ENCODE measurements at regions not wholly inside any gene's neighbourhood (a gene's known extent, or its start where the extent isn't known, plus 50 kb on each side); places are given as distances from the start of the nearest gene placed in this dataset.
"Not testable (repeated sequence)": the region's sequence is repeated elsewhere in the genome, so short reads cannot be mapped to it uniquely, and the experiment has no call there.

DNA sequence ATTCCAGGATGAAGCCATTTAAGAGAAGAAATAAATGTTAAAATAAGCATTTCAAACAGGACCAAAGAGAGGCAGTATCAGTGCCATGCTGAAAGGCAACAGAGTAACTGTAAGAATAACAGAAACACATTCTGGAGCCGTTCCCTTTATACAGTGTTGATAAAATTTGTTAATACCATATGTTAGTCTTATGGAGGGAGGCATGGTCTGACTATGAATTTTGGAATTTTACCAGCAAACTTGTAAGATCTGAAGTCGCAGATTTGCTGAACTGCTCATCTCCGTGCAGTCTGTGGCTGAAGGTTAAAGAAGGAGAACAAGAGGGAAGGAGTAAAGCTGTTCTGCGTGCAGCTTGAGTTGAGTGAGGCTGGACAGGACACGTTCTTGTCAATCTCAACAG, 508.4 kb downstream of the NFIB start:
- no peaks in the 10 kb centered on the region for H3K27me3 ChIP-seq (ENCODE audit: insufficient read depth, low read length)
- no peaks in the 10 kb centered on the region for H3K9me2 ChIP-seq (ENCODE audit: low read depth, low read length)
- H3F3A ChIP-seq (ENCODE audit: insufficient read depth, low read length): no peaks in the 10 kb centered on the region
- no peaks in the 10 kb centered on the region for H3K79me2 ChIP-seq (ENCODE audit: insufficient read depth, low read length)
- no peak overlapping the region for H3K9ac ChIP-seq (ENCODE audit: low read length)
- H3K4me3 ChIP-seq (ENCODE audit: low read depth, low read length, poor library complexity, severe bottlenecking): no peak overlapping the region
- TF ChIP-seq EZH2 (IDR thresholded peaks at IDR 0.05; ENCODE audit: borderline replicate concordance, low read length): no peak
- TF ChIP-seq, protein P1, sequence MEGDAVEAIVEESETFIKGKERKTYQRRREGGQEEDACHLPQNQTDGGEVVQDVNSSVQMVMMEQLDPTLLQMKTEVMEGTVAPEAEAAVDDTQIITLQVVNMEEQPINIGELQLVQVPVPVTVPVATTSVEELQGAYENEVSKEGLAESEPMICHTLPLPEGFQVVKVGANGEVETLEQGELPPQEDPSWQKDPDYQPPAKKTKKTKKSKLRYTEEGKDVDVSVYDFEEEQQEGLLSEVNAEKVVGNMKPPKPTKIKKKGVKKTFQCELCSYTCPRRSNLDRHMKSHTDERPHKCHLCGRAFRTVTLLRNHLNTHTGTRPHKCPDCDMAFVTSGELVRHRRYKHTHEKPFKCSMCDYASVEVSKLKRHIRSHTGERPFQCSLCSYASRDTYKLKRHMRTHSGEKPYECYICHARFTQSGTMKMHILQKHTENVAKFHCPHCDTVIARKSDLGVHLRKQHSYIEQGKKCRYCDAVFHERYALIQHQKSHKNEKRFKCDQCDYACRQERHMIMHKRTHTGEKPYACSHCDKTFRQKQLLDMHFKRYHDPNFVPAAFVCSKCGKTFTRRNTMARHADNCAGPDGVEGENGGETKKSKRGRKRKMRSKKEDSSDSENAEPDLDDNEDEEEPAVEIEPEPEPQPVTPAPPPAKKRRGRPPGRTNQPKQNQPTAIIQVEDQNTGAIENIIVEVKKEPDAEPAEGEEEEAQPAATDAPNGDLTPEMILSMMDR (IDR thresholded peaks at IDR 0.05; ENCODE audit: low read length): no peak
- H4K20me1 ChIP-seq (ENCODE audit: insufficient read depth, low read length): no peaks in the 10 kb centered on the region
- H3K4me1 ChIP-seq (ENCODE audit: insufficient read depth, low read length, severe bottlenecking): no peaks in the 10 kb centered on the region
- H3K27ac ChIP-seq (ENCODE audit: low read depth, low read length, poor library complexity, severe bottlenecking): no peak overlapping the region
- H3K36me3 ChIP-seq (ENCODE audit: insufficient read depth, low read length): no peaks in the 10 kb centered on the region
- H2AFZ ChIP-seq (ENCODE audit: low read length): no peak overlapping the region
- no peaks in the 10 kb centered on the region for H3K9me3 ChIP-seq (ENCODE audit: low read length)
- no peak overlapping the region for H3K4me2 ChIP-seq (ENCODE audit: low read length)

DNA sequence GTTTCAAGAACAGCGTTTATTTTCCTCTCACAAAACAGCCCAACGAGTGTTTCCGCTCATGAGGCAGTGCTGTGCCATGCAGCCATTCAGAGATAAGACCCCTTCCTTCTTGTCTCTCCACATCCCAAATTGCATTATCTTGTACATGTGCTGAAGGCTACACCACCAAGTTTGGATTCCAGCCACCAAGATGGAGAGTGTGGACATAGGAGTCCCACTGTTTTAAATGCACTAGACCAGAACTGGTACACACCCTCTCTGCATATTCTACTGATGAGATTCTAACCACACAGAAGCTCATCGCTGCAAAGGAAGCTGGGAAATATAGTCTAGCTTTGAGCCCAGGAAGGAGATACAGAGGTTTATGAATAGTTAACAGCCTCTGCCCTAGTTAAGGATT, 509.4 kb downstream of the NFIB start:
- no peak for TF ChIP-seq EZH2 (IDR thresholded peaks at IDR 0.05; ENCODE audit: borderline replicate concordance, low read length)
- TF ChIP-seq, protein P1 (IDR thresholded peaks at IDR 0.05; ENCODE audit: low read length): no peak
- H3F3A ChIP-seq (ENCODE audit: insufficient read depth, low read length): no peaks in the 10 kb centered on the region
- no peak overlapping the region for H3K4me2 ChIP-seq (ENCODE audit: low read length)
- no peak overlapping the region for H3K4me3 ChIP-seq (ENCODE audit: low read depth, low read length, poor library complexity, severe bottlenecking)
- no peaks in the 10 kb centered on the region for H4K20me1 ChIP-seq (ENCODE audit: insufficient read depth, low read length)
- no peaks in the 10 kb centered on the region for H3K27me3 ChIP-seq (ENCODE audit: insufficient read depth, low read length)
- no peak overlapping the region for H2AFZ ChIP-seq (ENCODE audit: low read length)
- H3K9ac ChIP-seq (ENCODE audit: low read length): no peak overlapping the region
- no peaks in the 10 kb centered on the region for H3K9me3 ChIP-seq (ENCODE audit: low read length)
- no peaks in the 10 kb centered on the region for H3K9me2 ChIP-seq (ENCODE audit: low read depth, low read length)
- H3K79me2 ChIP-seq (ENCODE audit: insufficient read depth, low read length): no peaks in the 10 kb centered on the region
- H3K36me3 ChIP-seq (ENCODE audit: insufficient read depth, low read length): no peaks in the 10 kb centered on the region
- H3K4me1 ChIP-seq (ENCODE audit: insufficient read depth, low read length, severe bottlenecking): no peaks in the 10 kb centered on the region
- no peak overlapping the region for H3K27ac ChIP-seq (ENCODE audit: low read depth, low read length, poor library complexity, severe bottlenecking)

DNA sequence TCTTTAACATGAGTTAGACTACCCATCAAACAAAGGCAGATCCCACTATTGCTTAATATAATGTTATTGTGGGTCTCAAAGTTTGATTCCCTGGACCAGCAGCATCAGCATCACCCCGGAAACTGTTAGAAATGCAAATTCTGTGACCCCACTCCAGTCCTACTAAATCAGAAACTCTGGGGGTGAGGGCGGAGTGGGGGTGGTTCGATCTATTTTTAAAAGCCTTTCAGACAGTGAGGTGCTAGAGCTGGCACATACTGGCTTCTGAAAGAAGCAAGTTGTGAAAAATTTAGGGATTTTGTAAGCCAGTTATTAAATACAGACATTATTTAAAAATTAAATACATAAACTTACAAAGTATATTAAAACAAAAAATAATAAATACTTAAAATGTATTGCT, 513.2 kb downstream of the NFIB start:
- no peaks in the 10 kb centered on the region for H3F3A ChIP-seq (ENCODE audit: insufficient read depth, low read length)
- H2AFZ ChIP-seq (ENCODE audit: low read length): no peak overlapping the region
- H4K20me1 ChIP-seq (ENCODE audit: insufficient read depth, low read length): no peaks in the 10 kb centered on the region
- TF ChIP-seq, protein P1 (IDR thresholded peaks at IDR 0.05; ENCODE audit: low read length): no peak
- no peak for TF ChIP-seq EZH2 (IDR thresholded peaks at IDR 0.05; ENCODE audit: borderline replicate concordance, low read length)
- H3K9ac ChIP-seq (ENCODE audit: low read length): no peak overlapping the region
- H3K4me2 ChIP-seq (ENCODE audit: low read length): no peak overlapping the region
- no peaks in the 10 kb centered on the region for H3K4me1 ChIP-seq (ENCODE audit: insufficient read depth, low read length, severe bottlenecking)
- no peak overlapping the region for H3K27ac ChIP-seq (ENCODE audit: low read depth, low read length, poor library complexity, severe bottlenecking)
- no peaks in the 10 kb centered on the region for H3K9me3 ChIP-seq (ENCODE audit: low read length)
- no peaks in the 10 kb centered on the region for H3K79me2 ChIP-seq (ENCODE audit: insufficient read depth, low read length)
- H3K4me3 ChIP-seq (ENCODE audit: low read depth, low read length, poor library complexity, severe bottlenecking): no peak overlapping the region
- no peaks in the 10 kb centered on the region for H3K9me2 ChIP-seq (ENCODE audit: low read depth, low read length)
- H3K27me3 ChIP-seq (ENCODE audit: insufficient read depth, low read length): no peaks in the 10 kb centered on the region
- H3K36me3 ChIP-seq (ENCODE audit: insufficient read depth, low read length): no peaks in the 10 kb centered on the region

DNA sequence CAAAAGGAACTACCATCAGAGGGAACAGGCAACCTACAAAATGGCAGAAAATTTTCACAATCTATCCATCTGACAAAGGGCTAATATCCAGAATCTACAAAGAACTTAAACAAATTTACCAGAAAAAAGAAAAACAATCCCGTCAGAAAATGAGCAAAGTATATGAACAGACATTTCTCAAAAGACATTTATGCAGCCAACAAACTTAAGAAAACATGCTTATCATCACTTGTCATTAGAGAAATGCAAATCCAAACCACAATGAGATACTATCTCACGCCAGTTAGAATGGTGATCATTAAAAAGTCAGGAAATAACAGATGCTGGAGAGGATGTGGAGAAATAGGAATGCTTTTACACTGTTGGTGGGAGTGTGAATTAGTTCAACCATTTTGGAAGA, 516.2 kb downstream of the NFIB start:
- not testable (repeated sequence) for H3K4me2 ChIP-seq (ENCODE audit: low read length); H3K36me3 ChIP-seq (ENCODE audit: insufficient read depth, low read length); H2AFZ ChIP-seq (ENCODE audit: low read length); H3K4me1 ChIP-seq (ENCODE audit: insufficient read depth, low read length, severe bottlenecking); H3K9me2 ChIP-seq (ENCODE audit: low read depth, low read length); H3K9me3 ChIP-seq (ENCODE audit: low read length); H3K27me3 ChIP-seq (ENCODE audit: insufficient read depth, low read length); H3F3A ChIP-seq (ENCODE audit: insufficient read depth, low read length); H3K4me3 ChIP-seq (ENCODE audit: low read depth, low read length, poor library complexity, severe bottlenecking); H3K27ac ChIP-seq (ENCODE audit: low read depth, low read length, poor library complexity, severe bottlenecking); H4K20me1 ChIP-seq (ENCODE audit: insufficient read depth, low read length); H3K79me2 ChIP-seq (ENCODE audit: insufficient read depth, low read length); H3K9ac ChIP-seq (ENCODE audit: low read length)
